Naive B cell (primary cell): ENCODE measurements at regions not wholly inside any gene's neighbourhood (a gene's known extent, or its start where the extent isn't known, plus 50 kb on each side); places are given as distances from the start of the nearest gene placed in this dataset.
A peak's percentile ranks its signal among the peaks of the same experiment; 100 is the strongest.

ENCODE experiments used
- ATAC-seq, 2 donors: fragments of 150-1000 bp; cut with Tn5 transposase; 2 replicates each; pipeline ENCODE4 v1.10.0; 2021; ENCODE audit warnings: low read depth in 2 of 2, mild to moderate bottlenecking in 2 of 2, moderate library complexity in 2 of 2
- DNase-seq: peaks from one replicate; pipeline ENCODE4 v3.0.0; 2022
- H3K27ac Mint-ChIP-seq, 6 donors: one replicate each; pipeline ENCODE4 v1.8.0; 2020 to 2022; ENCODE audit warnings: mild to moderate bottlenecking in 6 of 6, mixed read lengths in 6 of 6, moderate library complexity in 5 of 6, inconsistent platforms in 2 of 6
- H3K27me3 Mint-ChIP-seq, 3 donors: one replicate each; pipeline ENCODE4 v1.8.0; 2021 to 2022; ENCODE audit warnings: mixed read lengths in 3 of 3, mild to moderate bottlenecking in 1 of 3
- H3K36me3 Mint-ChIP-seq, 2 donors: one replicate each; pipeline ENCODE4 v1.8.0; 2020 to 2022; ENCODE audit warnings: mixed read lengths in 2 of 2, inconsistent platforms in 1 of 2, mild to moderate bottlenecking in 1 of 2
- H3K4me1 Mint-ChIP-seq, 3 donors: one replicate each; pipeline ENCODE4 v1.8.0; 2020 to 2022; ENCODE audit warnings: mixed read lengths in 3 of 3, inconsistent platforms in 1 of 3, mild to moderate bottlenecking in 1 of 3, moderate library complexity in 1 of 3
- H3K4me3 Mint-ChIP-seq, 8 donors: one replicate each; pipeline ENCODE4 v1.8.0; 2020 to 2022; ENCODE audit warnings: mild to moderate bottlenecking in 8 of 8, mixed read lengths in 8 of 8, moderate library complexity in 8 of 8, inconsistent platforms in 2 of 8
- H3K9me3 Mint-ChIP-seq, 7 donors: one replicate each; pipeline ENCODE4 v1.8.0; 2020 to 2022; ENCODE audit warnings: mixed read lengths in 7 of 7, mild to moderate bottlenecking in 5 of 7, inconsistent platforms in 2 of 7, moderate library complexity in 1 of 7

DNA sequence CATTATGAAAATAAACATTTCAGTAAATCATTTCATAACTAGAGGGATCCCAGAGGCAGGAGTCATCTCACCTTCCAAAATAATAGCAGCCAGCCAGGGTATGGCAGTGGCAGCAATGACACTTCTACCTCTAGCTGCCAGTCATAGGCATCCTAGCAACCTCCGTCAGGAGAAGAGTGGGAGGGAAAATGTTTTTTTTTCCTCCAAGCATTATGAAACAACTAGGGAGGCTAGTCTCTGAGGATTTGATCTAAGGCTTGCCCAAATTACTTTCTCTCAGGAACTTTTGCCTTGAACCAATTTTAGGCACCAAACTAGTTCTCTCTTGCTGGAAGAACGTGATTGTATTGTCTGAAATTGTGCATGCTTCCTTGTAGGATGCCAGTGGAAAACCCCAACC lies 208.7 kb upstream of the PREP start:
- no peak for DNase-seq
- Mint-ChIP-seq H3K27ac (no peak overlapping the region), H3K27me3 (peaks cover 0 to 15% (median 5%) of the 10 kb centered on the region in 3 donors), H3K4me1 (peaks cover 0 to 5% (median 0%) of the 10 kb centered on the region in 3 donors), H3K9me3 (peaks cover 3 to 12% (median 5%) of the 10 kb centered on the region in 7 donors), H3K36me3 (peaks cover 0 to 6% of the 10 kb centered on the region in 2 donors), H3K4me3 (no peak overlapping the region)
- no peak for ATAC-seq

DNA sequence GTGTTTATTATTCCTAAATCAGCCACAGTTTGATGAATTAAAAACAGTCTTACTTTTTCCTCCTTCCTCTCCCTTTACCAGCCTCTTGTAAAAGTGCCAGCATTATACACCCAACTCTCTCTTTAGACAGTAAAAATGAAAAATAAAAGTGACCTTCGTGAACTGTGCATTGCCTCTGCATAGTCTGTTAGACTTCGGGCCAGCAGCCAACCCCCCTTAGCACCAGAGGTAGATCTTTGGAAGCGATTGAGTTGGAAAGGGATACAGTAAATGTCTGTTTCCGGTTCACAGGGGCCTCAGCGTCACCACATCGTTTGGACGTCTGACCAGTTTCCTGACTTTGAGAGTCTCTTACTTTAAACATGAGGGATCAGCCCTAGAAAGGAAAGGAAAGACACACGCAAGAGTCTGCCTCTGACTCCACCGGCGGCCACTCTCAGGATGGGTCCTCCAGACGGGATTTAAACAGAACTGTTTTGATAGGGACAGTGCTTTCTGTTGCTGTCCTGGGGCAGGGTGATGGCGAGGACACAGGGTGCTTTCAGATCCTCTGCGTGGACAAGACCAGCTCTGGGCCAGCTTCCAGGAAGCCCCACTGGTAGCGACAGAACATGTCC lies 206.6 kb upstream of the PREP start:
- no peaks in the 10 kb centered on the region for H3K36me3 Mint-ChIP-seq
- DNase-seq (no peak), ATAC-seq (no peak)
- H3K4me3 Mint-ChIP-seq, result no peak overlapping the region
- H3K9me3 Mint-ChIP-seq, result peaks cover 0 to 6% (median 1%) of the 10 kb centered on the region in 7 donors
- peaks cover 0 to 5% (median 0%) of the 10 kb centered on the region in 3 donors for H3K4me1 Mint-ChIP-seq
- H3K27ac Mint-ChIP-seq, result no peak overlapping the region
- H3K27me3 Mint-ChIP-seq, result peaks cover 9 to 24% (median 10%) of the 10 kb centered on the region in 3 donors

DNA sequence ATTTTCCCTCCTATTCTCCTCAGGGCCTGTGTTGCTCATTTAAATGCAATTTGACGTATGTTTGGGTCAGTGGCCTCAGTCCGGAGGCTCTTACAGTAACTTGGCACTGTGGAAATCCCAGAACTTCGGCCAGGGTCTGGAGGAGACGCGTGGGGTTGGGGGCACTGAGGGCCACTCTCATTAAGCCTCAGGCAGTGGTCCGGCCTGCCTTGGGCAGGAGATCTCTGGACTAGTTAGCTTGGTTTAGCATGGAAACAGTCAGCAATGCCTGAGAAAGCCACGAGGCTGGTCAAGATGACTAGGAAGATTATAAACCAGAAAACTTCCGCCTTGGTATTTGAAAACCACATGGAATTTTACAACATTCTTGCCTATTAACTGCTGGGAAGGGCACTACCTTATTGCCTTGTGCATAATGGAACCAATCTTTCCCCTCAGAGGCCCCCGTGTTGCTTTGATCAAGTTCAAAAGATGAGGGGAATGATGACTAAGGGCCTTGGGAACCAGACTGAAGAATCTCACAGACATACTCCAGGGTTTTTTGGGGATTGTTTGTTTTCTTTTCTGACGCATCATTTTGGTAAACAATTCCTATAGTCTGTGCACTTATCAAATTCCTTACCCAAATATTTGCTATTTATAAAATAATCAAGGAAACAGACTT lies 206.0 kb upstream of the PREP start:
- Mint-ChIP-seq H3K27ac (no peak overlapping the region), H3K4me1 (peaks cover 0 to 5% (median 0%) of the 10 kb centered on the region in 3 donors), H3K27me3 (peaks cover 9 to 24% (median 10%) of the 10 kb centered on the region in 3 donors), H3K36me3 (no peaks in the 10 kb centered on the region), H3K4me3 (peak overlapping the region in 1 of 8 donors; percentile 72), H3K9me3 (peaks cover 0 to 6% (median 1%) of the 10 kb centered on the region in 7 donors)
- DNase-seq (no peak), ATAC-seq (no peak)

GRCh38 chr6:105607636-105608621 lies 205.0 kb upstream of the PREP start:
- H3K4me3 Mint-ChIP-seq, result no peak overlapping the region
- no peak for ATAC-seq
- peaks cover 9 to 24% (median 10%) of the 10 kb centered on the region in 3 donors for H3K27me3 Mint-ChIP-seq
- peaks cover 0 to 5% (median 0%) of the 10 kb centered on the region in 3 donors for H3K4me1 Mint-ChIP-seq
- no peaks in the 10 kb centered on the region for H3K36me3 Mint-ChIP-seq
- no peak for DNase-seq
- peaks cover 0 to 6% (median 1%) of the 10 kb centered on the region in 7 donors for H3K9me3 Mint-ChIP-seq
- no peak overlapping the region for H3K27ac Mint-ChIP-seq

- no peak for DNase-seq
- H3K27me3 Mint-ChIP-seq, result peaks cover 9 to 24% (median 10%) of the 10 kb centered on the region in 3 donors
- ATAC-seq, result no peak
These were observed 204.1 kb upstream of the PREP start for GRCh38 chr6:105606831-105607463.

DNA sequence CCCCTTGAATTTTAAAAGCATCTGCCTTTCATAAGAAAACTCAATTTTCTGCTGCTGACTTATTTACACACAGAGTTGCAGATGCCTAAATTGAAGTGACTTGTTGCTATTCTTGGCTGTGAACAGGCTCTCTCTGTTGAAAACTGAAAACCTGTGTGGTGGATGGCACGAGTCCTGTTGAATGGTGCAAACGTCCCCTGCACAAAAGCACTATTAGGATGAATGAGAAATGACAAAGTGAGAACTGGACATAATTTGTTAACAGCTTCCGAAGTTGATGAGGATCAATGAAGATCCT lies 201.7 kb upstream of the PREP start:
- H3K4me1 Mint-ChIP-seq, result peaks cover 0 to 3% (median 0%) of the 10 kb centered on the region in 3 donors
- no peak overlapping the region for H3K27ac Mint-ChIP-seq
- H3K4me3 Mint-ChIP-seq, result no peak overlapping the region
- no peak for ATAC-seq
- no peaks in the 10 kb centered on the region for H3K36me3 Mint-ChIP-seq
- no peak for DNase-seq
- H3K27me3 Mint-ChIP-seq, result peaks cover 10 to 27% (median 15%) of the 10 kb centered on the region in 3 donors
- peaks cover 0 to 6% (median 1%) of the 10 kb centered on the region in 7 donors for H3K9me3 Mint-ChIP-seq

More at GRCh38 chr6:105606831-105607463, 204.1 kb upstream of the PREP start:
- Mint-ChIP-seq H3K36me3 (no peaks in the 10 kb centered on the region), H3K4me1 (peaks cover 0 to 5% (median 0%) of the 10 kb centered on the region in 3 donors), H3K9me3 (peaks cover 0 to 6% (median 1%) of the 10 kb centered on the region in 7 donors), H3K4me3 (no peak overlapping the region), H3K27ac (no peak overlapping the region)

DNA sequence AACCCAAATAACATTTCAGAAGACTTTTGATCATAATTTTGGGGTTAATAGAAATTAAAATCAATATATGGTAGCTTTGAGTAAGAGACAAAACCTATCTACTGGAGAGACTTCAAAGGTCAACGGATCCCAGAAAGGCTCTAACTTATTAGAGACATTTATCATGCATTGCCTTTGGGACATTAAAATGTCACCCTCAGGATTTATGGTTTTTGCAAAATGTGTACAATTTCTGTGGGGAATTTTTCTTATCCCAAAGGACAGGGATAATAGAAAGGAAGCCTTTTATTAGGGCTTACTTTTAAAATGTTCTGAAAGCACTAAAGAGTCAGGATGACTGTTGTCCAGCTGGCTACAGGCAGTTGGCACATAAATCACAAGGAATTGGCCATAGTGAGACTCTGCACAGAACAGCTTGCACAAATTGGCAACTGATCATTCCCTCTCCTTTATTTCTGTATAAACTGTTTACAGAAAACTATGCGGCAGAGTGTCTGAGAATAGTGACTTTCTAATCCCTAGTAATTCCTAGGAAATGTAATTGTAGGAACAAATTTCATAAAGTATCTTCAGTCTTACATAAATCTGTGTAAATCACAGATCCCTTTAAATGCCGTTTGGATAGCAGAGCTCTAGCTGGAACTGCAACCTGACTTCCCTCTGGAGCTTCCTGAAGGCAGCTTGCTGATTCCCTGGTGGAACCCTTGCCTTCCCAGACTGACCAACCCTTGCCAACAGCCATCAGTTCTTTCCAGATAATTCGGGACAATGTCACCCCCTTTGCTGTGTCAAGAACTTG lies 201.1 kb upstream of the PREP start:
- Mint-ChIP-seq H3K27me3 (peaks cover 10 to 21% (median 12%) of the 10 kb centered on the region in 3 donors), H3K36me3 (no peaks in the 10 kb centered on the region), H3K27ac (no peak overlapping the region), H3K9me3 (peaks cover 0 to 6% (median 1%) of the 10 kb centered on the region in 7 donors), H3K4me1 (no peaks in the 10 kb centered on the region), H3K4me3 (no peak overlapping the region)
- ATAC-seq (no peak), DNase-seq (no peak)

GRCh38 chr6:105601541-105602236 lies 198.8 kb upstream of the PREP start:
- ATAC-seq (no peak), DNase-seq (no peak)
- Mint-ChIP-seq H3K4me1 (no peaks in the 10 kb centered on the region), H3K27me3 (peaks cover 12 to 21% (median 15%) of the 10 kb centered on the region in 3 donors), H3K36me3 (no peaks in the 10 kb centered on the region), H3K27ac (no peak overlapping the region), H3K4me3 (no peak overlapping the region), H3K9me3 (peaks cover 0 to 6% (median 4%) of the 10 kb centered on the region in 7 donors)

DNA sequence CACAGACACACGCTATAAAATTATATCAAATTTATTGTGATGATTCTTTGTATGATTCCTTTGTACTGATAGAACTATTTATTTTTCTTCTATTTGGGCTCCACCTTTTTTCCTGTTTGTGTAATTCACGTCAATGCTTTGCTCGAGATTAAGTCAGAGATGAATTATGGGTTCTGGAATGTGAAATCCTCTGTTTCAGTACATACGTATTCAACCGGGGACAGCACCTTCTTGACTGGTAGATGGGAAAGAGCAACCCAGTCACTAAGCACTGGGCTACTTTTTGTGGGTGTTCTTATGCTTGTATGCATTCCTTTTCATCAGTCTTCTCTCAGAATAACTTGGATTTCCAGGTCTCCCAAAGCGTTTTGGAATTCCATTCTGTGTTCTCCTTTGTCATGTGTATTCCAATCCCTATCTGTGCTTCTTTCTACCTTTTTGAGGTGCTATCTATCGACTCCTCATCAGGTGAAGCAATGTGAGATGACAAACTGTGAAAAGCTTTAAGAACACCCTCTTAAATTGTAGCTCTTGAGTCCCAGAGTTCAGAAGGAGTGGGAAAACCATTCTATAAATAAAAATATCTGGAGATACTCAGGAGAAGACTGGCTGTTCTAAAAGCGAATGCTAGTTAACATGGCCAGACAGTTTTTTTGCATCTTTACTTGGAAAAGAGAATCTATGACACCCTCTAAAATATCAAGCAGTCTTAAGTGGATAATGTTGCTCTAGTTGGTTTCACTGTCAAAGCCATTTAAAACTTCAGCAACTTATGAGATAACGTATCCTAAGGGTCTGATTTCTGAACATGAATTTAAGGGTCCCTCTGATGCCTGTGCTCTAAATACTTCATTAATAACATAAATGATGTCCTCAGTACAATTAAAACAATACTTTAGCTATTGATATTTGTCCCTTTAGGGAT lies 197.7 kb upstream of the PREP start:
- Mint-ChIP-seq H3K36me3 (no peaks in the 10 kb centered on the region), H3K27me3 (peaks cover 12 to 21% (median 15%) of the 10 kb centered on the region in 3 donors), H3K4me1 (no peaks in the 10 kb centered on the region), H3K9me3 (peaks cover 0 to 6% (median 3%) of the 10 kb centered on the region in 7 donors), H3K27ac (no peak overlapping the region), H3K4me3 (no peak overlapping the region)
- DNase-seq, result no peak
- ATAC-seq, result no peak

- no peaks in the 10 kb centered on the region for H3K4me1 Mint-ChIP-seq
- ATAC-seq (no peak), DNase-seq (no peak)
- no peaks in the 10 kb centered on the region for H3K36me3 Mint-ChIP-seq
- H3K9me3 Mint-ChIP-seq, result peaks cover 0 to 5% (median 0%) of the 10 kb centered on the region in 7 donors
- H3K27ac Mint-ChIP-seq, result no peak overlapping the region
- H3K4me3 Mint-ChIP-seq, result no peak overlapping the region
- peaks cover 6 to 12% (median 7%) of the 10 kb centered on the region in 3 donors for H3K27me3 Mint-ChIP-seq
These were observed 195.4 kb upstream of the PREP start for GRCh38 chr6:105598264-105598663.

DNA sequence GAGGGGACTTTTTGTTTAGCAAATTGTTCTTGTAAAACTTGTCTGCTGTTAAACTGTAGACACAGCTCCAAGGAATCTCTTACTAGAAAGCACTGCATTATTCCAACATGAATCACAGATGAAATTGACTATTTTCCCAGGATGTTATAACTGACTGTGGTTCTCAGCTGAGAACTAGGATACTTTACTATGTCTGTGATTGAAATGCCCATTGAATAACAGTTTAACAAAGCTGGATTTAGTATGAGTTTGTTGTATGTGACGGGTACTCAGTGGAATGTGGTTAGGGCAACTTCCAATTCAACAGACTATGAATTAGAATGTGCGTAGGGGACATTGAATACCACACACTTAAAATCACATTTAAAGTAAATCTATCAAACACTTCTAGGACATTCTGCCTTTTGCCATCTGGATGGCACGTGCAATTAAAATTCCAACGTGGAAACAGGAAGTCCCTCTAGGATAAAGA lies 193.4 kb upstream of the PREP start:
- ATAC-seq, result no peak
- peaks cover 0 to 2% (median 2%) of the 10 kb centered on the region in 3 donors for H3K4me1 Mint-ChIP-seq
- peaks cover 0 to 5% (median 0%) of the 10 kb centered on the region in 7 donors for H3K9me3 Mint-ChIP-seq
- no peak overlapping the region for H3K4me3 Mint-ChIP-seq
- no peak overlapping the region for H3K27ac Mint-ChIP-seq
- no peak for DNase-seq
- H3K36me3 Mint-ChIP-seq, result no peaks in the 10 kb centered on the region
- peaks cover 5 to 8% (median 6%) of the 10 kb centered on the region in 3 donors for H3K27me3 Mint-ChIP-seq
